ENCODE measurements at regions not wholly inside any gene's neighbourhood (a gene's known extent, or its start where the extent isn't known, plus 50 kb on each side); places are given as distances from the start of the nearest gene placed in this dataset.

GRCh38 chr11:27858866-27859265, 158.6 kb upstream of the BDNF start:
- DNase-seq, result no peak

DNA sequence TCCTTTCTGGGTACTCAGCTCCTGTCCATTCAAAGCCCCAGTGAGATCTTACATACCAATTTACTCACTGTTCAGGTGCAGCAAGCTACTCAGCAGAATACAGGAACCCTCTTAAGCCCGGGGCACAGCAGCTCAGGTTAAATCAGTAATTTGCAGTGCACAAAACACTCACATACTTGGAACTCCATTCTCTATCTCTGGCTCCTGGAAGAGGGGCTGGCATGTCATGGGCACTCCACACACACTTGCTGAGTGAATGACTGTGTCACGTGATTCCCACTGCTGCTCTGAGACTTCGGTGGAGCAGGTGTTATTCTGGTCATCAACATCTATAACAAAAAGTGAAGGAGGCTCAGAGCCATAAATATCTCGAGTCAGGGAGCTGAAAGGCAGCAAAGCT, 157.3 kb upstream of the BDNF start:
- no peak for DNase-seq

GRCh38 chr11:27857014-27857413, 156.8 kb upstream of the BDNF start:
- no peak for DNase-seq

DNA sequence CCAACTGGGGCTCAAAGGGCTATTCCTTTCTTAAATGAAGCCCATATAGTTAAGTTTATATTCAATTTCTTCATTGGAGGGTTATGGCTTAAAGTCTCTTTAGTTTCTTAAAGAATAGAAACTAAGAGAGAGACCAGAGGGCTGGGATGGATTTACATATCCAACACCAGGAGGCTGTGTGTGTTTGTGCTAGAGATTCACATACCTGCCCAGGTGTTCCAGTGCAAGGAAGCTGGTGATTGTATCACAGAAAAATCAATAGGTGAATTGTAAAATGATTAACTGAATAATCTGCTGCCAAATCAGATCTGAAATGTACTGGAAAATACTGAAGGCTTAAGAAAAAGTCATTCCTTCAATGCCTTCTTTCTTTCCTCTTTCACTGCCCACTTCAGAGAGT, 148.2 kb upstream of the BDNF start:
- DNase-seq, result no peak

GRCh38 chr11:27847496-27847895, 147.2 kb upstream of the BDNF start:
- no peak for DNase-seq

DNA sequence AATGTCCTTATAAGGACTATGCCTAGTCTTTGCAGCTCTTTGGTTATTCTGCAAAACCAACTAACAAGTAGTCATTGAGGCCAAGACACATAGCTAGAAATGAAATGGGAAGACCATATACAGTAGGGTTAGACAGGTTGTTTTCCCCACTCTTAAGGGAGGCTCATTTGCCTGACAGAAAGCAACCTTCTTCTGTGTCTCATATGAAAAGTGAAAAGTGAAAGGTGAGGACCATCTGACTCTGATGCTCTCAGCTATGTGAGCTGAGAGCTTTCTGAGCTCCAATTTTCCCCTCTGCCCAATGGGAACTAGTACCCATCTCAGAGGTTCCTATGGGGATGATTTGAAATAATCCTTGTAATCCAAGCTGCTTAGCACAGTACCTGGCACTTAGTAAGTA, 142.0 kb upstream of the BDNF start:
- DNase-seq, result no peak

GRCh38 chr11:27841023-27841422, 140.8 kb upstream of the BDNF start:
- DNase-seq, result no peak

DNA sequence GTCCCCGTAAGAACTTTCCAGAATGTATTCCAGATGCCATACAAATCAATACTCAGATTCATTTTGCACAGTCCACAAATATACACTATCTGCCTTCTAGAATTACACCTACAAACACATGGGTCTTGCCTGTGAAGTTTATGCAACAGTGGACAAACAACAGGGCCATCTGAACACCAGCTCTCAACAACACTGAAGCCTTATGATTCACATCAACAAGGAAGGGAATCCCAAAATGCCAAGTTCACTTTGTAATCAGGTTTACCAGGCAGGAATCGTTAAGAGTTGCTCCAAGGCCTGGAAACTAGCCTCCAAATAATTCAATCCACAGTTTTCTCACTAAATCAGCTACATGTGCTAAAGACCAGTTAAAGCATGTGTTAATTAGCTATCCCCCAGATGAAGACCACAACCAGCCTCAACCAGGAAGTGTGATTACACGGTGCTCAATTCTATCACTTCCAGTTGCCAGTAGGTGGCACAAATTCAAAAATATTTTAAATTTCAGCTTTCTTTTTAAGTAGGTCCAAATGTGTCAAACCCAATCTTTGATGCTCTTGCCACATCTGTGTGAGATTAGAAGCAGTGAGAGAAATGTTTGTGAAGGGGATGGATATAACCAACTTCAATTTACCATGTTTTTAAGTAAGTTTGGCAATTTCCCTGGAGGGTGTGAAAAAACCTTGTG, 139.1 kb upstream of the BDNF start:
- no peak for DNase-seq

DNA sequence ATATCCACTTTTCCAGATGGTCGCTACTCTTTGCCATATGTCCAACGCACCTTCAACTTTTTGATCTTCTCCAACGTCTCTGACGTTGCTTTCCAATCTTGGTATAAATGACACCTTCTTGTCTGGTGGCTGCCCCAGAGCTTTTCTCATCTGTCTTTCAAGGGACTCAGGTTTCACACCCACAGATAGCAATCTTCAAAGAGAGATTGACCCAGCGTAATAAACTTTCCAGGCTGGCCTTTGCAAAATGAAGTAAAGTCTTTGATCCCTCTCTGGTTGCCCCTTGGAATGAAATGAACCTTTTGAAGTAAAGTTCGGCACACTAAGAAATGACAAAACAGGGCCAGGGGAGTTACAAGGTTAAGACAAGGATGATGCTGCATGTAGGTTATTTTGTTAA, 138.4 kb upstream of the BDNF start:
- no peak for DNase-seq

DNA sequence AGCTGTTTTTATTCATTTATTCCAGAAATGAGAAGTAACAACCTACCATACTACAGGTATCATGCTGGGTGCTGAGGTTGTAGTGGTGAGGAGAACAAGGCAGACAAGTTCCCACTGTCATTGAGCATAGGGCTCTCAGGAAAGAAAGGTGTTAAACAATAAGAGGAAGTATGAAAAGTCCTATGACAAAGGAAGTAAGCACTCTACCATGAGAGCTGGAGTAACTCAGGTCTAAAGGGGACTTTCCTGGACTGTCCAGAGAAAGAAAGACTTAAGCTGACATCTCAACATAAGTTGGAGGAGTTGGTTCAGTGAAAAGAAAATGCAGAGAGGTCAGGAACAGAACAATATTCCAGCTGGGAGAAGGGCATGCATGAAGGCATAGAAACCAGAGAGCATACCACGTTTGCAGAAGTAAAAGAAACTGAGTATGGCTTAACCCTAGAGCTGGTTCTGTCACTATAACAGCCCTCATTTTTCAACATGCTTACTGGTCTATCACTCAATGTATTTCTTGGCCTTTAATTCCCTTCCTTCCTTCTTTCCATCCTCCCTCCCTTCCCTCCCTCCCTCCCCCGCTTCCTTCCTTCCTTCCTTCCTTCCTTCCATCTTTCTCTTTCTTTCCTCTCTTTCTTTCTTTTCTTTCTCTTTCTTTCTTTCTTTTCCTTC, 137.8 kb upstream of the BDNF start:
- no peak for DNase-seq

DNA sequence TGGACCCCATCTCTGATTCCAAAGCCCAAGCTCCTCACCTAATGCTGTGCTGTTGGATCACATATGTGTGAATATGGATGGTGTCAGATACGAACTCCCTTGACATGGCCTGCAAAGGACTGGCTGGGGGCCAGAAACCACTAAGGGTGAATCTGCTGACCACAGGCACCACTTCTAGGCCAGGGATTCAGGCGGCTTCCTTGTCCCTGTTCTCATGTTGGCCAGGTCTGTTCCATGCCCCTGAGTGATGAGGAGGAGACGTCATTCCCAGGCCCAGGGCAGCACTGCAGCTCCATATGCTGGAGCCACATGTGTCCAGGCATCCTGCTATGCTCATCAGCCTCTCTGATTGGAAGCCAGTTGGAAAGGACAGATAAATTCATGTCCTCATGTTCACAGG, 130.0 kb upstream of the BDNF start:
- no peak for DNase-seq

DNA sequence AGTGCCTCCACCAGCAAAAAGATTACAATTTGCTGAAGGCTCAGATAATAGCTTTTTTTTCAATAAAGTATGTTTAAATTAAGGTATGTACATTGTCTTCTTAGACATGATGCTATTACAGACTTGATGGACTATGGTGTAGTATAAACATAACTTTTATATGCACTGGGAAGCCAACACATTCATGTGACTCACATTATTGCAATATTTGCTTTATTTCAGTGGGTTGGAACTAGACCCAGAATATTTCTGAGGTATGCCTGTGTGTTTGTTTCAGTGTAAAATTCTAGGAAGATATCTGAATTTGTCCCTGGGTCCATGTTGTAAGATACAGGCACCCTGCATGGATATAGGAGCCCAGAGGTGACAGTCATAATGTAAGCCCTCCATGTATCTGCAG, 120.0 kb upstream of the BDNF start:
- no peak for DNase-seq

DNA sequence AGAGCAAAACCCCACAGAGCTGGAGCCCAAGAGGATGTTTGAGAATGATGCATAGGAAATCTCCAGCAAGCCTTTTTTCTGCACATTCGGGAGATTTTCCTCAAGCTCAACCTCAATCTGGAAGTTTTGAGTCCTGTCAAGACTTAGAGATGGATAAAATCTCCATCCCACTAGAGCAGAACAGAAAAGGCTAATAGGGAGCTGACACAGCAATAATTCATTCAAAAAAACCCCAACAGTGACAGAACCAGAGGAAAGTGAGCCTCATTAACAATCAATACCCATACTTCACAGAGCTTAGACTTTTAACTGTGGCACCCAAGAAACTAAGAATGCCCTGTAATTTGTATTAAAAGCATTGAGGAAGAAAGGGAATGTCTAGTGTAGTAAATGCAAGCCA, 115.9 kb upstream of the BDNF start:
- DNase-seq, result no peak

GRCh38 chr11:27812341-27812740, 112.1 kb upstream of the BDNF start:
- no peak for DNase-seq

GRCh38 chr11:27807596-27807995, 107.3 kb upstream of the BDNF start:
- no peak for DNase-seq

GRCh38 chr11:27806122-27806521, 105.9 kb upstream of the BDNF start:
- DNase-seq, result no peak

DNA sequence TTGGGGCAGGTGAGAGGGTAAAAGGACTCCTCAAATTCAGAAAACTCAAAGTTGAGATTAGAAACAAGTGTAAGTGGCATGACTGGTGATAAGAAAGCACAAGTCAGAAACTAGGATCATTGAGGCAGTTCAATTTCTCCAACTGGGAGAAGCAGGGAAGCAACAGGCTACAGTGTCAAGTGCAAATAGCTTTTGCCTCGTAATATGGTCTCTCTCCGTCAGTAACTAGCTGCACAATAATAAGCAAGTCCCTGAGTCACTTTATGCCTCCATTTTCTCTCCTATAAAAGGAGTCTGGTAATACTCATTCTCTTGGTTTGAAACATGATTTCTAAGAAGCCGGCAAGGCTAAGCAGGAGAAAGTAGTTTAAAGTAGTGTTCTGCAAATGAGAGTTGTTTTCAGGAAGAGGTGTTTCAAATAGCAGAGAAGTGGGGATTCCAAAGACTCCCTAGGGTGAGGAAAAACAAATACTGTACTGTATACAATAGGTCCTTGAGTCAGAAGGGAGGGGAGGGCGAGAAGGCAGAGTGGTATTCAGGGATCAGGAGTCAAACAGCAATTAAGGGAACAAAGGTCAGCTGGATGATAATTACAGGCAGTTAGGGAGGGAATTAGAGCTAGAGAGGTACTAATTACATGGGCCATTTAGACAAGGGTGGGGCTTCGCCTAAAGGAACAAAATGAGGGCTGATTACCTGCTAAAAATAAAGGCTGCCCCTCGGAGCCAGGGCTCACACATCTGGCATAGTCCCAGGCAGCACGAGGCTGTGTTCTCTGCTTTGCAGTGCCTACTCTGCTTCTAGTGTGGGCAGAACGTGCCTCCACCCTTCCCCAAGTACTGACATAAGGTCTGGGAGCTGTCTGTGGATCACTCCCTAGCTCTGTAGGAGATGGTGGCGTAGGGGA, 96.0 kb upstream of the BDNF start:
- DNase-seq, result no peak

GRCh38 chr11:27786864-27787263, 86.6 kb upstream of the BDNF start:
- DNase-seq, result no peak

DNA sequence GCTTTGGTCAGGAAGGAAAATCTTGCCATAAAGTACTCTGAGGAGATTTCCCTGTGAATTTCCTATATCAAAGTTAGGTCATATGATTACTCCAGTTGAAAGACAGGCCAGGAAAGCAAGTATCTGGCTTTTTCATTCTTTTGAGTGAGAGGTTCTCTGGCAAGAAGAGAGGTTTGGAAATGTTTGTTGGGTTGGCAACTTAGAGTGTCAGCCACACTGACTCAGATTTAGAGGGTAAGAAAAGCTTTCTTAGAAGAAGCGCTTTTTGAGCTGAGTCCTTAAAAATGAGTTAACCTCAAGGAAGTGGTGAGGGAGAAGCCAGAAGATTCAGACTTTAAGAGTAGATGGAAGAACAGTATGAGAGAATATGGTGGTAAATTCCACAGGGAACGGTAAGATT, 86.1 kb upstream of the BDNF start:
- DNase-seq, result no peak

GRCh38 chr11:27783701-27784355, 83.6 kb upstream of the BDNF start:
- no peak for DNase-seq

- DNase-seq, result no peak
Measured at GRCh38 chr11:27777033-27777432, 76.8 kb upstream of the BDNF start.

DNA sequence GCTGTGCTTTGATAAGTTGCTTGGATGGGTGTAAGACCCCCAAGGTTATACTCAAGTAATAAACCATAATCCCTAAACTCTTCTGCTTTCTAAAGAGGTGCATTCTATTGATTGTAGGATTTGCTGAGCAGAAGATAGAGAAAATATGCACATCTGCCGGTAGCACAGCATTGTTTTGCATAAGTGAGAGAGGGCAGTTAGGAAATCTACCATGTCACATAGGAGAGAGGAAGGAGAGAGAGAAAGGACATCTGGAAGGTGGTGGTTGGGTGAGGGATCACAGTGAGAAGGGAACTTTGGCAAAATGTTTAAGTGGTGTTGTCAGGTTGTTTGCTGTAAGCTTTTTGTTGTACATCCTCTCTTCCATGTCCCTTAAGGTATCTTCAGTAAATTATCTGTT, 73.6 kb upstream of the BDNF start:
- DNase-seq, result no peak

DNA sequence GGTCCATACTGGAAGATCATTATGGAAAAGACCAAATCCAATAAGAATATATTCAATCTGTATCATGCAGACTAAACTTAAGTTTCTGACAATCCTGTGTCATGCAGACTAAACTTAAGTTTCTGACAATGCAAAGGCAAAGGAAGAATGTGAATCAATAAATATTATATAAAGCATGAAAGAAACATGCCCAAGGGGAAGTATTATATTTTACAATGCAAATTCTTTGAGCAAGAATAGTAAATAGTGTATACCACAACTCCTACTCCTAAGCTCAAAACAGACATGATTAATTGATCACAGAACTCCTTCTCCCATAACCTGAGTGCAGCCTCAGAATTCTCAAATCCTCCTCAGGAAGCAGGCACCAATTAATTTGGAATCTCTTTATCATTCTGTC, 71.3 kb upstream of the BDNF start:
- no peak for DNase-seq

All from left kidney (tissue), 1 donor.